HG03354 (cell line): ENCODE measurements at regions not wholly inside any gene's neighbourhood (a gene's known extent, or its start where the extent isn't known, plus 50 kb on each side); places are given as distances from the start of the nearest gene placed in this dataset.

Experiments
- ATAC-seq: cut with Tn5 transposase; IDR thresholded peaks from one replicate; pipeline ENCODE4 v1.9.1; 2021; ENCODE audit warnings: mild to moderate bottlenecking; ENCODE audit not compliant: unreplicated experiment, poor library complexity, severe bottlenecking

GRCh38 chr4:144547678-144548298 lies 98.2 kb upstream of the HHIP start:
- peak; percentile 99 for ATAC-seq

DNA sequence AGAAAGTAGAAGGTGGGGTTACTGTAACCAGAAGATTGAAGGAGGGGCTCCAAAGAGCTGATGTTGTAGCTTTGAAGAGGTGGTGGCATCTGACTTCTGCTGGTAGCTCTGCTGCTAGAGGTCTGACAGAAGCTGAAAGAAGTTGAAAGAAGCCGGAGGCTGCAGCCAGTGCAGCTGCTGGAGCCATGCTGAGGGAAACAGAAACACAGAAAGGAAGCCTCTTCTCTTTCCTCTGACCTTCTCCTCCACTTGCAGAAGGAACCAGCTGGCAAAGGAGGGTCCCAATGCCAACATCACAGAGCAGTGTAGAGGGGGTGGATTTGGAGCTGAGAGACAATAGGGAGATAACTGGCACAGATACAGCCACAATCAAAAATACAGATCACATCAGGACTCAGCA lies 89.3 kb upstream of the HHIP start:
- ATAC-seq = peak; percentile 46

DNA sequence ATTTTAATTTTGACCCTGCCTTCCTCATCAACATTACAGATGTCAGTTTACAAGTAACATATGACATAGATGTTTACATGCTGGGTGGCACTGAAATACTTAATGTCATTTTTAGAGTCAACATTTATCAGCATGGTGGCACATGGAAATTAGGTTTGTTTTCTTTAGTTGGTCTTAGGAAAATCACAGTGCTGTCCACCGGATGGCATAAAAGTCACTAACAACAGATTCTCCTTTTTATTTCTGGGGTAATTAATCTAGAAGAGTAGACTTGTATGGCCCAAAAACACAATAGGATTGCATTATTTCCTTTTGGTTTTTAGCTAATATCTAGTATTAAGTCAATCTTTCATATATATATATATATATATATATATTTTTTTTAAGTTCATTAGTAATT lies 88.6 kb upstream of the HHIP start:
- ATAC-seq = no peak

- ATAC-seq = peak; percentile 42
Observed at GRCh38 chr4:144562019-144562705, 83.8 kb upstream of the HHIP start.

GRCh38 chr4:144564358-144564757 lies 81.6 kb upstream of the HHIP start:
- ATAC-seq = no peak

DNA sequence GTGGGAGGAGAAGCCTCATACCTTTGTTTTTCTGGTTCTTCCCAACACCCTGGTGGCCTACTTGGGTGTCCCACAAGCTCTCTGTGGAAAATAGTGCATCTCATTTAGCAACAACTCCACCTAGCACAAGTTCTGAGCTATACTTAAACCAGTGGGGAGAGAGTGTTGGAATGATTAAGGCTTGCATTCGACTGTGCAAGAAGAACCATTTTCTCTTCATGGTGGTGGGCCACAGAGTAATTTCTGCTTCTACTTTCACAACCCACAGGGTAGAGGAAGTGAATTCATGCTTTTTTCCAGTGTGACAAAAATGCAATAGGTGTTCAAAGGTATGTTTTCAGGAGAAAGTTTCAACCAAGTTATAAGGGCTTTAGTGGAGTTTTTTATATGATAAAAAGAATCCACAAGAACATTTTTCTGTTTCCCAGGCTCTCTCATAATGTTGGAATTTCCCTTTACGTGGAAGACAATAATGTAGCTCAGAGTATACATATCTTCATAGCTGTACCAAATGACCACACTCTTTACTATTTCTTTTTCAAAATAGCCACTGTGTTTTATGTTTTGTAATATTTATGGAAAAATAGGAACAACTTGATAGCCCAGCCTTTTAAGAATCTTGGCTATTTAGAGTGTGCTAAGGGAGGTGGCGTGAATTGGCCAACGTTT lies 80.3 kb upstream of the HHIP start:
- ATAC-seq = no peak

- ATAC-seq = no peak
Observed at GRCh38 chr4:144572660-144573059, 73.3 kb upstream of the HHIP start.

GRCh38 chr4:144574000-144574399 lies 72.0 kb upstream of the HHIP start:
- ATAC-seq = peak; percentile 76

DNA sequence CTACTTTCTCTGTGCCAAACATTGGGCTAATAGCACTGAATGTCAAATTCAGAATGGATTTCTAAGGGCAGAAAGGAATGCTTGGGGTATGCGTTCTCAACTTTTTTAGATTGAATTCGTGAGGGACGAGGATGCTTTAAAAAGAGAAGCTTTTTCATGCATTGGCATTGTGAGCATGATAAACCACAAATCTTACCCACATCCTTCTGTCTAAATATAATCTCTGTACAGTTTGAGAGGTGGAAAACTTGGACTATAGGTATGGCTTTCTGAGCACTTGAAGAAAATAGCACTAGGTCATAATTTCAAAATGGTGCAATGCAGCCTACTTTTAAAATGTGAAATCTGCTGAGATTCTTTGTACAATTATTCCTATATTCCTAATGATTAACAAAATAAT lies 71.4 kb upstream of the HHIP start:
- ATAC-seq = no peak

DNA sequence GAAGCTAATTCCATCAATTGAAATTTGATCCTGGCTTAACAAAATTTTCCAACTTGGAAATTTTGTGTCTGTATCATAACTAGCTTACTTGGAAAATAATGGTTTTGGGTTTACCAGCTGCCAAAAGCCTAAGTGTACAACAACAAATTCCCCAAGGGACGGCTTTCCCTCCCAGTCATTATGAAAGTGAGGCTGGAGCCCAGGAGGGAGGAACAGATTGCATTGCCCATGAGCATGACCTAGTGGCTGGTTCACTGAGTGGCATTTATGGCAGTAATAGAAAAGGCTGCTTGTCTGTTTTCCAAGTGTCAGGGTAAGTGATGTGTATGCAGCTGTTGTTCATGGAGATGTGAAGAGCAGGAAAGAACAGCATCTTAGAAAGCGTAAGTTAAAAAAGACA lies 70.8 kb upstream of the HHIP start:
- ATAC-seq = no peak

DNA sequence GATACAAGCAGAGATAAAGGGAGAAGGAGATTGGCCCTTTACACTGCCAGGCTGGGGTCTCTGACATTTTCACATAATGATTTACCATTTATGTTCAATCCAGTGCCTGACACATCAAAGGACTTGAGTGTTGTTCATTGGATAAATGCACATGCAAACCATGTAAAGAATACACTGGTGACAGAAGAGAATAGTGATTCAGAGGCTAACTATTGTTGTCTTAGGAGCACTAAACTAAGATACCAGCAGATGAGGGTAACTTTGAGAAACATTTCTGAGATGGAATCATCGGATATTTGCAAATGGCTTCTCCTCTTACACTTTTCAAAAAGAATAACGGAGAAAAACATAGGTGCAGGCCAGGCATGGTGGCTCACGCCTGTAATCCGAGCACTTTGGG lies 67.3 kb upstream of the HHIP start:
- ATAC-seq = no peak

- ATAC-seq = no peak
Observed at GRCh38 chr4:144579411-144580030, 66.4 kb upstream of the HHIP start.

DNA sequence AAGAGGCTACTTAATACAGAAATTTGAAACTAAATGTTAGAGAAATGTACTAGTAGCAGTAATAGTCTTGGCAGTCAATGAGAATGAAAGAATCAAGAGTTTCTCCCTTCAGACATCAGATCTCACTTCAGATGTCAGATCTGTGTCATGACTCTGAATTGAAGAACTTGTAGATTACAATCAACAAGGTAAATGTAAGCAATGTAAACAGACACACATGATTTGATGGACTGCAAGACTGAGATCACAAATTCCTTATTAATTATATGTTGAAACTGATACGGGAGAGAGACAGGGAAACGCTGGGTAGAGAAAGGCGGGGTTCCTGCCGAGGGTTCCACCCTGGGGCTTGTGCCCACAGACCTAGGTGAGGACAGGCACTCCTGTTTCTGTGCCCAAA lies 65.5 kb upstream of the HHIP start:
- no peak for ATAC-seq

DNA sequence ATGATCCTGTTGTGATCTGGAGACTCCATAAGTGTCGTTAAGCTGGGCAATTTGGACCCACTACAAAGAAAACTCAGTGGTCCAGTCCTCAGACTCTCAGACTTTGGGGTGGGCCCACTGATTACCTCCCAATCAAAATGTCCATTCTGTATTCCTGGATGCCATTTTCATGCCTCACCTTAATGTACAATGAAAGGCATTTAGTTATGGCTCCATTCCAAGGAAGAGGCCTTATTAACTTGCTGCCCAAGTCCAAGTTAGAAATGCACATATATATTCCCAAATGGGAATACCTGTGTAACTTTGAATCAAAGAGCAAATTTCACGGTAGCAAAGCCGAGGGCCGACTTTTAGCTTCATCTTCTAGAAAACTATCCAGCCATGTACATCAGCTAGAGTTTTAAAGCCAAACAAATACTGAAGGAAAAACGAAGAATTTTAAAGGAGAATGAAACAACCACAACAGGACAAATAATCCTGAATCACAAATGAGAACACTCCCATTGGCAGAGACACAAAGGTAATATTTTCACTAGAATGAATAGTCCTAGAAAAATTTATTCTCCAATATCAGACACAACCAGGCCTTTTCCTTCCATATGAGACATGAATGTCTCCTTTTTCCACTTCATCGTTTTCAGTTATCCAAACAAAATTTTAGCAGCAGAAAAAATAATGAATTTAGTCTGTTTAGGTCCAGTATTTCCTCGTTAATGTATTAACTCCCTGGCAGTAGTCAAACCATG lies 63.7 kb upstream of the HHIP start:
- ATAC-seq = no peak

DNA sequence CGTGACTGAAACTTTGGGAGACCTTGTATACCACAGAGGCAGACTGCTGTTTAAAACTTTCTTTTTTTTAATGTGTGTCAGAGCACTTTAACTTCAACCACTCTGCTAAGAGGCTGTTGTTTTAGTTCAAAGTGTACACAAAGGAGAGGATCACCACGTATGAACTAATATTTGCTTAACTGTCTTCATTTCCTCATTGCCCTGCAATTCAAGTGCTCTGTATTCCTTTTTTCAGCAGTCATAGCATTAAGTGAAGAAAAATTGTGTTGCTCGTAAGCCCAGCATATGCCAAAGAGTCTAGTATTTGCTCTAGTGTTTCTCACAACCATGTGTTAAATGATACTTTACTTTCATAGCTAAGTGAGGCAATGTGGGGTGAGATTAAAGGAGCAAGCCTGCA lies 63.0 kb upstream of the HHIP start:
- no peak for ATAC-seq

DNA sequence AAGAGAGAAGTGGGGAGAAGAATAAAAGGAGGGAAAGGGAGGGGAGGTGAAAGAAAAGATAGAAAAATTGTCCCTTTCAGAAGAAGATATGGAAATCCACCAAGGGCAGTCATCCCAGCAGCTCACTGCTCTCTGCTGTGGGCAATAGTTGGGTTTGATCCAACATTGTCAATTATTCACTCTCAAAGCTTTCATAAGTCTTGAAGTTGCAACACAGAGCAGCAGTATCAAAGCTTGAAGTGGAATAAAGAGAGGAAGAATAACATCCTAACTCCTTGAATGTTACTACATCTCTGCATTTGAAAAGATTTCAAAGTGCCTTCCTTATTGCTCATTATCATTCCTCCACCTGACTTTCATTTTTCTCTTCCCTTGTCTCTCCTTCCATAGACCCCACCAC lies 62.3 kb upstream of the HHIP start:
- no peak for ATAC-seq

DNA sequence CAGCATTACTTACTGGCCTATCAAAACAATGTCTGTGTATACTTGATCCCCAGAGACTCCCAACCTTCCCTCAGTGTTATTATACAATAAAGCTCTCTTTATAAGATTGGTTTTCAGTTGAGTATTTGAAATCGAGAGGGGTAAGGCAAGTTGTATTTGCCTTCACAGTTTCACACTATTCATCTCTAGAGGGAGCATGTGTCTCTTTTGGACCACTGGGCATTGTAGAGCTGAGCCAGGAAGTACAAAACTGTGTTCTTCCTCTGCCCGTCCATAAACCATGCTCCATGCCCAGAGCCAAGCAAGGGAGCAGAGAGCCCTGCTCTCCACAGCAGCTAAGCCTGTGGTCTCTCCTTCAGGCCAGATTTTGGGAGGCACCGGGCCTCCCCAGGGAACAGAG lies 61.5 kb upstream of the HHIP start:
- no peak for ATAC-seq

- no peak for ATAC-seq
Observed at GRCh38 chr4:144589512-144589911, 56.4 kb upstream of the HHIP start.

GRCh38 chr4:144590020-144590419 lies 55.9 kb upstream of the HHIP start:
- ATAC-seq = no peak

DNA sequence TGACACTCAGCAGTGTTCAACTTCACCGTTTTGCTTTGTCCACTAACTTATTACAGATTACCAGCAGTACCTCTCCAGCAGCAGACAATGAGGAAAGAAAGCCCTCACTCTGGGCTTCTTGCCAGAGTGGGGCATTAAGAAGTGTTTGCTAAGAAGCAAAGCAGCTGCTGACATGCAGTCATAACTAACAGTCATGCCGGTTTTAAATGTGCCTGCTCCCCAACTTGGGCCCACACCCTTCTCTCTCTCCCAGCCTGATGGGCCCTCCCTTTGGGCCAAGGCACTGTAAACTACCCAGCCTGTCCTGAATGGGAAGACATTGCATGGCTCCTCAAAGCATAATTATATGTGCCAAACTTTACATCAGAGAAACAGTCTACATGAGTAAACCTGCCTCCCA lies 54.6 kb upstream of the HHIP start:
- ATAC-seq = no peak
